ENCODE measurements at regions not wholly inside any gene's neighbourhood (a gene's known extent, or its start where the extent isn't known, plus 50 kb on each side); places are given as distances from the start of the nearest gene placed in this dataset.

DNA sequence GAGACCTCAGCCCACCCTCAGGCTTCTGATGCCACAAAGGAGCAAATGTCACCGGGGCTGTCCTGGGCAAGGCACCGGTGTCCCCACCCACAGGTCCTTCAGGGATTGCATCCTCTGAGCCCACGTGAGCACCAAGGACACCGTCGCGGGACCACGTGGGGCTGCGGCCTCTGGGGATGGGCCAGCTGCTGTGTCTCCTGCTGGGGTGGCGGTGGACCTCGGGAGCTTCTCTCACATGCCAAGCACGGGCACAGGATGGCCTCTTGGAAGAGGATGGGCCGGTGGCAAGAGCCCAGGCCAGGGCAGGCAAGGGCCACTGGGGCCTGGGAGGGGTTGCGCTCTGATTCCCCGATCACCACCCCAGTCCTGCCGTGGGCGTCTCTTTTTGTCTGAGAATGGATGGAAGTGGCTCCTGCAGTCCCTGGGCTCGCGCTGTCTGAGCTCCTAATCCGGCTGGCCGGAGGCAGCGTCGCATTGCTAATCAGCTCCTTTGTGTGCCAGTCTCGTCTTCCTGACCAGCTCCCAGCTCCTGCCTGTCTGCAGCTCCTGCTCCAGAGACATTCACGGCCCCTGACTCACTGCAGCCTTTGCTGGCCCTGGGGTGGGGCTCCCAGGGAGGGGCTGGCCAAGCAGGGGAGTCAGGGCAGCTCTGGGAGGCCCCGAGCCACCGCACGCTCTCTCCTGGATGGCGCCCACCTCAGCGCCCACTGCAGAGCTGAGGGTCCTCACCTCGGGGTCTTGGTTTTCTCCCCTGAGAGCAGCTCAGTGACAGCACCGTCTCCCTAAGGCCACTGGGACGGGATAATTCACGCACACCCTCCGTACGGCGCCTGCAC lies 146.7 kb downstream of the CTTN start:
- DNase-seq (ENCODE audit: low read depth), result no peak
- TF ChIP-seq, protein P1, sequence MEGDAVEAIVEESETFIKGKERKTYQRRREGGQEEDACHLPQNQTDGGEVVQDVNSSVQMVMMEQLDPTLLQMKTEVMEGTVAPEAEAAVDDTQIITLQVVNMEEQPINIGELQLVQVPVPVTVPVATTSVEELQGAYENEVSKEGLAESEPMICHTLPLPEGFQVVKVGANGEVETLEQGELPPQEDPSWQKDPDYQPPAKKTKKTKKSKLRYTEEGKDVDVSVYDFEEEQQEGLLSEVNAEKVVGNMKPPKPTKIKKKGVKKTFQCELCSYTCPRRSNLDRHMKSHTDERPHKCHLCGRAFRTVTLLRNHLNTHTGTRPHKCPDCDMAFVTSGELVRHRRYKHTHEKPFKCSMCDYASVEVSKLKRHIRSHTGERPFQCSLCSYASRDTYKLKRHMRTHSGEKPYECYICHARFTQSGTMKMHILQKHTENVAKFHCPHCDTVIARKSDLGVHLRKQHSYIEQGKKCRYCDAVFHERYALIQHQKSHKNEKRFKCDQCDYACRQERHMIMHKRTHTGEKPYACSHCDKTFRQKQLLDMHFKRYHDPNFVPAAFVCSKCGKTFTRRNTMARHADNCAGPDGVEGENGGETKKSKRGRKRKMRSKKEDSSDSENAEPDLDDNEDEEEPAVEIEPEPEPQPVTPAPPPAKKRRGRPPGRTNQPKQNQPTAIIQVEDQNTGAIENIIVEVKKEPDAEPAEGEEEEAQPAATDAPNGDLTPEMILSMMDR (IDR thresholded peaks at IDR 0.05; ENCODE audit: insufficient read depth, low read depth, low read length, missing control alignments), result no peak
- no peak overlapping the region for H3K4me3 ChIP-seq (ENCODE audit: low read depth, low read length)

DNA sequence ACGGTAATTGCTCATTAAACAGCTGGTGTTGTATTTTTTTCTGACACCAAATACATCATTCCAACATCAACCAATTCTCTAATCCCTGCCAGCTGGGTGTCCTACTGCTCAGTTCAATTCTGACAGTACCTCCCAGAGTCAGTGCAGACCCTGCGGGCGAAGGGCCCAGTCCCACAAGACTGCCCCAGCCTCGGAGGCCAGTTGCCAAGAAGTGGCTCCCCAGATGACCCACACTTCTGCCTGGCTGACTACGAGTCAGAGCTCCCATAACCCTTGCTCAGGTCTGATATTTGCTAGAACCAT lies 147.2 kb downstream of the CTTN start:
- DNase-seq (ENCODE audit: low read depth), result no peak
- H3K4me3 ChIP-seq (ENCODE audit: low read depth, low read length), result no peak overlapping the region
- TF ChIP-seq, protein P1 (IDR thresholded peaks at IDR 0.05; ENCODE audit: insufficient read depth, low read depth, low read length, missing control alignments), result no peak

DNA sequence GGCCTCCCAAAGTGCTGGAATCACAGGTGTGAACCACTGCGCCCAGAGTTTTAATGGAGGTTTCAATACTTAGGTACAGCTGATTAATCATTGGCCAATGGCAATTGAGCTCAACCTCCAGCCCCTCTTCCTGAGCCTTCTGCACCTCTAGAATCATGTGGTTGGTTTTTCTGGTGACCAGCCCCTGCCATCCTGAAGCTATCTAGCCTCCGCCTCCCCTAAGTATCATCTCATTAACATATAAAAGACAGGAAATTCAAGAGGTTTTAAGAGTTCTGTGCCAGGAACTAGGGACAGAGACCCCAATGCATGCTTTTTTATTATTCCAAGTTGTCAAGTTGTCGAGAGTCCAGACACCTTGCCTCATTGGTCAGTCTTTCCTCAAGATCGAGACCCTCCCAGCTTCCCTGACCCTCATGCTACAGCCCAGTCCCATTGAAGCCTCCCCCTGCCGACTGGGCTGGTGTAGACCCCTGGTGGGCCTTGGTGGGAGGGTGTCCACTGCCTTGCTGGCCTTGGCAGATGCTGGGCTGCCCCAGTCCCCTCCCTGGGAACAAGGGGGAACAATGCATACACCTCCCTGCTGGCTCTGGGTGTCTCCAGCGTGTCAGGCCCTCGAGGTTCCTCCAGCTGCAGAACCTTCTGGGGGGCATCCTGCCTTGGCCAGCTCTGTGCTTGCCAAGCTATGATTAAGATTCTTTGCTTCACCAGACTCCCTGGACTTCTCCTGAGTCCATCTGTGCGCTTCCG lies 148.0 kb downstream of the CTTN start:
- no peak for DNase-seq (ENCODE audit: low read depth)
- no peak overlapping the region for H3K4me3 ChIP-seq (ENCODE audit: low read depth, low read length)

GRCh38 chr11:70547386-70547785 lies 149.1 kb downstream of the CTTN start:
- no peak for DNase-seq (ENCODE audit: low read depth)
- TF ChIP-seq, protein P1 (IDR thresholded peaks at IDR 0.05; ENCODE audit: insufficient read depth, low read depth, low read length, missing control alignments), result no peak
- H3K4me3 ChIP-seq (ENCODE audit: low read depth, low read length), result no peak overlapping the region

More for the DNA sequence above, 148.0 kb downstream of the CTTN start:
- TF ChIP-seq, protein P1 (IDR thresholded peaks at IDR 0.05; ENCODE audit: insufficient read depth, low read depth, low read length, missing control alignments), result no peak

DNA sequence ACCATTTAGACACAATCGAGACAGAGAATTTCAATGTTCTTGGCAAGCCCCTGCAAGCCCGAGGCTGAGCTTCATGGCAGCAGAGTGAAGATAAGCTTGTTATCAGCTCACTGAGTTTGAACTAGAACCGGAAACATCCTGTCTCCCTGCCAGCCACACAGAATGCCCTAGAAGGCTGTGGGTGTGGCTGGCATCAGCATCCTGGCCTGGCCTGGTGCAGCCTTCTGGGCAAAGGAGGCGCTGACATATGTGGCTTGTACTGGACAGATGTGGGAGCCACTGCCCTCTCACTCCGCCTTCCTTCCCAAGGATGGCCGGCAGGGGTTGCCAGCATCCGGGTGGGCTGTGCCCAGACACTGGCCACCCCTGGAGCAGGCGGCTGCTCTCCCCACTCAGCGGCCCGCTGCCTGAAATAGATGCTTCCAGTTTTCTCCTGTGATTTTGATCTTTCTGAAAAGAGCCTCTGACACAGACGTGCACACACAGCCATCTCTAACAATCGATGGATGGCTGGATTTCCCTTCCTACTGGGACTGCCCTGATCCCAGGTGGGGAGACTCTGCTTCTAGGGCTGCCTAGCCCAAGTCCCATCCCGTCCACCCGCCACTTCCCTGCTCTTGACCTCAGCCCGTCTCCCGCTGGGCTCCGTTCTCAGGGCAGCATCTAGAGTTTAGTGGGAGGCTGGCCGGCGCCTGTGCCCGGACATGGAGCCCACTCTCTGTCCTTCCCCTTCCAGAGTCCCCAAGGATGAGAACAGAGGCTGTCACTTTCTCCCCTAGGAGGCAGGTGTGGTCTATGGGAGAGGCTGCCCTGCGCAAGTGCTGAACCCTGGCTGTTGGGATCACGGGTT lies 149.7 kb downstream of the CTTN start:
- TF ChIP-seq, protein P1 (IDR thresholded peaks at IDR 0.05; ENCODE audit: insufficient read depth, low read depth, low read length, missing control alignments), result no peak
- no peak for DNase-seq (ENCODE audit: low read depth)
- no peak overlapping the region for H3K4me3 ChIP-seq (ENCODE audit: low read depth, low read length)

GRCh38 chr11:70548976-70549375 lies 150.6 kb downstream of the CTTN start:
- H3K4me3 ChIP-seq (ENCODE audit: low read depth, low read length), result no peak overlapping the region
- no peak for DNase-seq (ENCODE audit: low read depth)
- TF ChIP-seq, protein P1 (IDR thresholded peaks at IDR 0.05; ENCODE audit: insufficient read depth, low read depth, low read length, missing control alignments), result no peak

Data from GM12865 (cell line).